Fibroblast of pulmonary artery (primary cell): ENCODE measurements at regions not wholly inside any gene's neighbourhood (a gene's known extent, or its start where the extent isn't known, plus 50 kb on each side); places are given as distances from the start of the nearest gene placed in this dataset.
A peak's percentile ranks its signal among the peaks of the same experiment; 100 is the strongest.

ENCODE experiments used
- DNase-seq: peaks from one replicate; pipeline ENCODE4 v3.0.0-alpha.2; 2010; ENCODE audit warnings: low read depth
- H3K4me3 ChIP-seq: replicated peaks from 2 replicates; pipeline ENCODE4 v1.5.1; 2011; ENCODE audit warnings: low read depth, mild to moderate bottlenecking, control low read depth, low read length, moderate library complexity
- TF ChIP-seq, protein P1 (sequence below): IDR thresholded peaks from 2 replicates; pipeline ENCODE4 v1.5.1; 2011; ENCODE audit warnings: mild to moderate bottlenecking, control low read depth, low read length, inconsistent platforms; ENCODE audit errors: missing control alignments

DNA sequence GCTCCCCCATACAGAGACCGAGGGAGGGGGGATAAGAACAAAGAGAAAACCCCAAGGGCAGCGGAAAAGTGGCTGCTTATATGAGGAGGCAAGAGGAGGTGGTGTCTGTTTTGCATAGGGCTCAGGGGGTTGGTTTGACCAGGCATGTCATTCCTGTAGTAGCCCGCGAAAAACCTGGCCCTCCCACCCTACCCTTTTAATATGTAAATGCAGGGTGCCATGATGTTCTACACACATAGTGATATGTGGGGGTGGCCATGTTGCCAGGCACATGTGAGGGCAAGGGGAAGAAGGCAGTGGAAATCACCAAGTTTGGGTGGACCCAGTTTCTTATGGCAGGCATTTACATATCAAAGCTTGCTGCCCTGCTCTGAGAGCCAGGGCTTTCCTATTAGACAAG, 203.5 kb upstream of the UBL3 start:
- no peak for DNase-seq
- TF ChIP-seq, protein P1, sequence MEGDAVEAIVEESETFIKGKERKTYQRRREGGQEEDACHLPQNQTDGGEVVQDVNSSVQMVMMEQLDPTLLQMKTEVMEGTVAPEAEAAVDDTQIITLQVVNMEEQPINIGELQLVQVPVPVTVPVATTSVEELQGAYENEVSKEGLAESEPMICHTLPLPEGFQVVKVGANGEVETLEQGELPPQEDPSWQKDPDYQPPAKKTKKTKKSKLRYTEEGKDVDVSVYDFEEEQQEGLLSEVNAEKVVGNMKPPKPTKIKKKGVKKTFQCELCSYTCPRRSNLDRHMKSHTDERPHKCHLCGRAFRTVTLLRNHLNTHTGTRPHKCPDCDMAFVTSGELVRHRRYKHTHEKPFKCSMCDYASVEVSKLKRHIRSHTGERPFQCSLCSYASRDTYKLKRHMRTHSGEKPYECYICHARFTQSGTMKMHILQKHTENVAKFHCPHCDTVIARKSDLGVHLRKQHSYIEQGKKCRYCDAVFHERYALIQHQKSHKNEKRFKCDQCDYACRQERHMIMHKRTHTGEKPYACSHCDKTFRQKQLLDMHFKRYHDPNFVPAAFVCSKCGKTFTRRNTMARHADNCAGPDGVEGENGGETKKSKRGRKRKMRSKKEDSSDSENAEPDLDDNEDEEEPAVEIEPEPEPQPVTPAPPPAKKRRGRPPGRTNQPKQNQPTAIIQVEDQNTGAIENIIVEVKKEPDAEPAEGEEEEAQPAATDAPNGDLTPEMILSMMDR: no peak

DNA sequence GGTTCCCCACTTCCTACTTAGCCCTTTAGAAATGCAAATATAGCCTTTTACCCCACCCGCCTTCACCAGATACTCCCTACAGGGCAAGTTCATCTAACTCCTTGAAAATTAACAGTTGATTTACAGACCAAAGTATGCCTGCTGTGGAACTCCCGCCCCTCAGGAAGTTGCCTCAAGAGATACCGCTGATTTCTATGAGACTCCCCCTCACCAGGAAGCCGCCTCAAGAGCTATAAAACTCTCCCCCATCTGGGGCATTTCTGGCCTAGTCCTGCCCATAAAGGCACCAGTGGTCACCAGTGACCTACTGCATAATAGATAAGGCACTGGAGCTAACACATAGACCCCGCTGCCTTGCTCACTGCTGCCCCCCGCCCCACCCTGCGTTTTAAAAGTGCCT, 201.7 kb upstream of the UBL3 start:
- H3K4me3 ChIP-seq: no peak overlapping the region
- DNase-seq: peak; percentile 12
- TF ChIP-seq, protein P1: no peak

More for the DNA sequence above, 203.5 kb upstream of the UBL3 start:
- no peak overlapping the region for H3K4me3 ChIP-seq

DNA sequence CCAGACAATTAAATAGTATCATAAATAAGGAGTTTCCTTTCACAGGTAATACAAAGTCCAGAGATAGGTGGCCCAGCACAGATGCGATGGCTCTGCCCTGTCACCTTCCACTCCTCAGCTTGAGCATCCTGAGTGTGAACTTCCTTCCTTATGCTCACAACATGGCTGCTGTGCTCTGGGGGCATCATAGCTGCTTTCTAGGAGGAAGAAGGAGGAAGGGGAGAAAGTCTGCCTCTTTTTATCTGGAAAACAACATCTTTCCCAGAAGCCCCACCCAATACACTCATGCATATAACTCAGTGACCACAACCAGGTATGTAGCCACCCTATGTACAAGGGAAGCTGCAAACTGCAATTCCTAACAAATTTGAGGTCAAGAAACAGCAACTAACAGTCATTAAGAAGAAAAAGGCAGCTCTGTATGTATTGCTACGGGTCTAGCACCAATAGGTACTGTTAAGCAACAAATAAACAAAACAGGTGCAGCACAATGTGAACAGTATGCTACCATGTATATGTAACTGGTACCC, 201.2 kb upstream of the UBL3 start:
- no peak for DNase-seq
- TF ChIP-seq, protein P1: no peak
- no peak overlapping the region for H3K4me3 ChIP-seq

DNA sequence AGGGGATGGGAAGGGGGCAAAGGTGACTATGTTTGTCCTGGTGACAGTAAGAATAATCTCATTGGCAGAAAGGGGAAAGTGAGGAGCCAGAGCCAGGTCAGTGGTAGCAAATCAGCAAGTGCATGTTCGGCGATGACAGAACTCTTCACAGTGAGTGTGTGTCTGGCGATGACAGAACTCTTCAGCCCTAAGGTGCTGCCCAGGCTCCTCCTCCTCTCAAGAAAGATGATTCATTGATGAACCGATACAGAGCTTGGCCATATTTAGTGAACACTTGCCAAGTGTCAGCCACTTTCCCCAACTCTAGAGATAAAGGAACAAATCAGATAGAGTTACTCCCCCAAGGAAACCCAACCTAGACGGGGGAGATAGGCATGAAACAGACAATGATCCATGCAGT, 199.3 kb upstream of the UBL3 start:
- TF ChIP-seq, protein P1: no peak
- DNase-seq: no peak
- no peak overlapping the region for H3K4me3 ChIP-seq

DNA sequence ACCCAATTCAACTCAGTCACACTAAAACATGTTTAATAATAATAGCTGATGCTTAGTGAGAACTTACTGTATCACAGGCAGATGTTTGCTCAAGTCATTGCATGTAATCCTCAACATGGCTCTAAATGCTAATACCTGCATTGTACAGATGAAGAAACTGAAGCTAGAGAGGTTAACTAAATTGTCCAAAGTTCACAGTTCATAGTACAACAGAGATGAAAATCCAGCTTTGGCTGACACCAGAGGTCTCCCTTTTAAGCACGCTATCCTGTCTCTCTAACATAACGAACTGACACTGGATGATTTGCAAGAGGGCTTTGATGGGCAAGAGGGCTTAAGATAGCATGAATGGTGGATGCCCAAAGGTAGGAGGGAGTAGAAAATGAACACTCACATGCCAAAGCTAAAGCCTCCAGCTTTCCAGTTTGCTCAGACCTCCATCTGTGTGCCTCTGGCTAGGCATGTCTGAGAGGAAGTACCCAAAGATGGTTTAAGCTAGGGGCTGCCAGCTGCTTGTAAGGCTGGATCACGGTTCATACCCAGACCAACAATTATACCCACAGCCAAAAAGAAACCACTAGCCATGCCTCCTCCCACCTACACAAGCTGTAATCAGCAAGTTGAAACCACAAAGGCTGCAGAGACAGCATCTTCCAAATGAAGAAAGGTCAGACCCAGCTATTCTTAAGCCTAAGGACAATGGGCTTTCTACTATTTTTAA, 196.9 kb upstream of the UBL3 start:
- TF ChIP-seq, protein P1: no peak
- H3K4me3 ChIP-seq: no peak overlapping the region
- no peak for DNase-seq

DNA sequence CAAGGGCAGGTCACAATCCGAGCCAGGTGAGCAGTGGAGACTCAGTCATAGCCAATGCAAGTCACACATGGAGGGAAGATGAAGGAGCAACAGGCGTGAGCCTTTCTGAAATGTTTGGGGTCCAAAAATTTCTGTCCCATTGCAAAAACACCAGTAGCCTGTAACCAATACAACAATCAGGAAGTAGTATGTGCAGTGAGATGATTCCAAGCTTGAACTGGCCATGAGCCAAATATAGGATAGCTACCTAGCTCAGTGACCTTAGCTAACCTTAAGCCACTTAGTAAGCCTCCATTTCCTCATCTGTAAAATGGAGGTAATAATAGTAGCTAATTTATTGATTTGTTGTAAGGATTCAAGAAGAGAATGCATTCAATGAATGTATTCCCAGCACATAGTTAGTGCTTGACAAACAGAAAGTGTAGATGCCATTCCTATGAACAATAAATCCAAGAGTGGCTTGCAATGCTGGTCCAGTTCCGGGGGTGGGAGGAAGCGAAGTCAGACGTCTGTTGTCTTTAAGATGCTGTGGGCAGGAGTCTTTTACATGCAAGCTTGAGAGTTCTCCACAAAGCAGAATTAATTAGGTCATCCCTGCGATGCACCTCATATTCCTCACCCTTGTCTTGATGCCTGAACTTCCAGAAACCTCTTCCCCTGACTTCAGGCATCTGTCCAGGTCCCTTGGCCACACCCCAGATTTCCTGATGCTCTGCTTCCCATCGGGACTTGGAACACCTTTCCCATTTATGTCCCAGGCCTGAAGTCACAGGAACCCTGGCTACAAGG, 195.7 kb upstream of the UBL3 start:
- TF ChIP-seq, protein P1: no peak
- peak; percentile 44 for DNase-seq
- no peak overlapping the region for H3K4me3 ChIP-seq

DNA sequence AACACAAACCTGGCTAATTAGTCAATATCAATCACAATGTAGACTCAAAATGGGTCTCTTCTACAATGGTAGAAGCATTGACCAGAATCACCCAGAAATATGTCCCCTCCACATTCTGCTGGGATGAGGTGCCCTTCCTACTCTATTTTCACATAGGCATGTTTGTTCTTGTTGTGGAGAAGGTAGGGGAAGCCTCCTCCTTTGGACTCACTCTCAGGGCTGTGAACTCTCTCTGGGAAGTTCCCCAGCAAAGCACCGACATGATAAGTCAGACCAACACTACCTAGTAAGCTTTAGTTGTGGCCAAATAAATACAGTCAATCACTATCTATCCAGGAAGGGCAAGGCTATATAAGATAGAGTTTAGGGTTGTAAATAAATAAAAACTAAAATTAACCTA, 194.5 kb upstream of the UBL3 start:
- TF ChIP-seq, protein P1: no peak
- no peak for DNase-seq
- no peak overlapping the region for H3K4me3 ChIP-seq
